HepG2 (cell line): ENCODE measurements at regions not wholly inside any gene's neighbourhood (a gene's known extent, or its start where the extent isn't known, plus 50 kb on each side); places are given as distances from the start of the nearest gene placed in this dataset.

ENCODE experiments used
- ATAC-seq: fragments of 200-7000 bp; cut with Tn5 transposase; 3 replicates; pipeline ENCODE4 v1.9.1; 2020; ENCODE audit warnings: mild to moderate bottlenecking, moderate library complexity
- BruUV-seq: library from RNA; stranded (reverse); fragments of 400-500 nt; replicated peaks from 2 replicates; lab custom pipeline; 2021; lab: Mats Ljungman, UMichigan
- CTCF ChIA-PET: fragments of 300-600 bp; formaldehyde crosslinking; extraction: SDS; loops from one replicate; lab custom pipeline; 2021; ENCODE audit warnings: low total read pairs, inconsistent platforms, low intra/inter-chr PET ratio; lab: Yijun Ruan, JAX
- POLR2A ChIA-PET: fragments of 350-600 bp; sonication (Branson Sonifier 250); formaldehyde crosslinking; loops from one replicate; lab custom pipeline; 2020; ENCODE audit warnings: antibody characterized with exemption, inconsistent platforms; lab: Yijun Ruan, JAX
- DNase-seq: peaks from one replicate; pipeline ENCODE4 v3.0.0-alpha.2; 2015; ENCODE audit warnings: low spot score
- FAIRE-seq: peaks from 3 replicates; lab custom pipeline; 2011; peaks lifted over from hg19 to GRCh38; lab: Jason Lieb, UNC
- H2AFZ ChIP-seq: one replicate; pipeline ENCODE4 v1.6.1; 2011; ENCODE audit warnings: low read length, inconsistent platforms
- H3K27ac ChIP-seq: fragments of 300-600 bp; 3 replicates; pipeline ENCODE4 v1.8.0; 2011; ENCODE audit warnings: mixed run types, mild to moderate bottlenecking, mixed read lengths, low read length, inconsistent platforms; ENCODE audit not compliant: insufficient read depth; ENCODE audit errors: extremely low read length
- H3K27me3 ChIP-seq, 2 experiments: fragments of 200-600 bp in 1 of 2; 2 replicates in 1 of 2; 3 replicates in 1 of 2; pipeline versions ENCODE4 v1.6.0 to v1.8.0; 2011; ENCODE audit warnings: low read length in 2 of 2, mild to moderate bottlenecking in 2 of 2, moderate library complexity in 2 of 2, inconsistent platforms in 1 of 2; ENCODE audit not compliant: insufficient read depth in 2 of 2, control insufficient read depth in 1 of 2
- H3K36me3 ChIP-seq, 2 experiments: fragments of 200-600 bp in 1 of 2; replicated peaks in 1 of 2; 2 replicates in 1 of 2; 3 replicates in 1 of 2; pipeline versions ENCODE4 v1.5.1 to v1.8.0; 2011; ENCODE audit warnings: low read length in 2 of 2, inconsistent platforms in 1 of 2; ENCODE audit not compliant: insufficient read depth in 2 of 2, control insufficient read depth in 1 of 2
- H3K4me1 ChIP-seq: 2 replicates; pipeline ENCODE4 v1.5.1; 2012; ENCODE audit warnings: low read length, inconsistent platforms; ENCODE audit not compliant: insufficient read depth
- H3K4me2 ChIP-seq: 2 replicates; pipeline ENCODE4 v1.6.0; 2011; ENCODE audit warnings: low read depth, low read length, inconsistent platforms
- H3K4me3 ChIP-seq, 3 experiments: fragments of 200-600 bp in 1 of 3; sonication (generic), shearing (Covaris generic) in 1 of 3; replicated peaks in 1 of 3; 2 replicates each; pipeline ENCODE4 v1.5.1; 2011 to 2016; ENCODE audit warnings: low read length in 3 of 3, inconsistent platforms in 2 of 3, low read depth in 2 of 3, mild to moderate bottlenecking in 2 of 3, control low read depth in 1 of 3, mixed read lengths in 1 of 3; ENCODE audit not compliant: insufficient read depth in 1 of 3
- H3K79me2 ChIP-seq: one replicate; pipeline ENCODE4 v1.6.1; 2011; ENCODE audit warnings: low read length, inconsistent platforms; ENCODE audit not compliant: insufficient read depth
- H3K9ac ChIP-seq: 2 replicates; pipeline ENCODE4 v1.6.0; 2011; ENCODE audit warnings: mild to moderate bottlenecking, low read depth, low read length, inconsistent platforms; ENCODE audit not compliant: insufficient read depth
- H3K9me3 ChIP-seq: 2 replicates; pipeline ENCODE4 v1.5.1; 2012; ENCODE audit warnings: mild to moderate bottlenecking, low read length
- H4K20me1 ChIP-seq: 2 replicates; pipeline ENCODE4 v1.6.0; 2011; ENCODE audit warnings: inconsistent platforms, mild to moderate bottlenecking, low read length, moderate library complexity; ENCODE audit not compliant: insufficient read depth
- ARID2 ChIP-seq: sonication (generic); formaldehyde crosslinking; IDR thresholded peaks from 2 replicates; pipeline ENCODE4 v1.8.1; 2022; ENCODE audit warnings: mild to moderate bottlenecking, missing genetic modification reagents, borderline replicate concordance
- ARNT2 ChIP-seq: sonication (generic); formaldehyde crosslinking; IDR thresholded peaks from 2 replicates; pipeline ENCODE4 v1.8.0; 2022; ENCODE audit warnings: mild to moderate bottlenecking, low read depth, missing genetic modification reagents, moderate library complexity
- CEBPG ChIP-seq: IDR thresholded peaks from 2 replicates; pipeline ENCODE4 v1.6.1; 2016
- MLXIP ChIP-seq: sonication (generic); formaldehyde crosslinking; IDR thresholded peaks from 2 replicates; pipeline ENCODE4 v1.9.0; 2021; ENCODE audit warnings: missing genetic modification reagents, borderline replicate concordance
- MTF1 ChIP-seq: sonication (generic); formaldehyde crosslinking; IDR thresholded peaks from 2 replicates; pipeline ENCODE4 v1.5.0; 2020; ENCODE audit warnings: missing genetic modification reagents
- RAD21 ChIP-seq: fragments of 450-650 bp; formaldehyde crosslinking; IDR thresholded peaks from 2 replicates; pipeline ENCODE4 v1.5.0; 2020; ENCODE audit warnings: mild to moderate bottlenecking
- ZBTB38 ChIP-seq: sonication (generic); formaldehyde crosslinking; IDR thresholded peaks from 2 replicates; pipeline ENCODE4 v1.5.1; 2020; ENCODE audit warnings: mild to moderate bottlenecking, missing genetic modification reagents
- WGBS: methylation state at CpG from one replicate; pipeline ENCODE4 v1.1.6; 2017; ENCODE audit warnings: low lambda C conversion rate; 5-methylcytosine and 5-hydroxymethylcytosine counted together
- in situ Hi-C: cut with HindIII; loops from 2 replicates; pipeline ENCODE4 v1.10.0; 2017; ENCODE audit warnings: low pct_unique_long_range_greater_than_20kb; ENCODE audit not compliant: extremely low pct_ligation_motif_present
- intact Hi-C: fragments of 100-400 bp; cut with micrococcal nuclease; formaldehyde crosslinking; loops from one replicate; pipeline ENCODE4 v1.10.0; 2022; ENCODE audit not compliant: unreplicated experiment
- TF ChIP-seq, protein P1 (sequence below): IDR thresholded peaks from 2 replicates; pipeline ENCODE4 v1.6.1; 2016; ENCODE audit warnings: missing compliant biosample characterization, missing genetic modification reagents, borderline replicate concordance

DNA sequence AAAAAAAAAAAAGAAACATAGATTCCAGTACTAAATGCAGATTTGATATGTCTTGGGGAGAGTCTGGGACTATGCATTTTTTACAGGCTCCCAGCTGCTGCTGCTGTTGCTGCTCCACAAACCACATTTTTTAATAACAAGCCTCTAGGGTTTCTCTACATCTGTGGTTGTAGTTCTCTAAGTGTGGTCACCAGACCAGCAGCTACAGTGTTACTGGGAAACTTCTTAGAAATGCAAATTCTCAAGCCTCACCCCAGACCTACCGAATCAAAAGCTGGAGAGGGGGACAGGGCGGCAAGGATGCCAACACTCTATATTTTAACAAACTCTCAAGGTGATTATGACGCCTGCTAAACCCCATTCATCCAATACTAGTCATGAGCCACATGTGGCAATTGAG lies 293.4 kb upstream of the PTGER4 start:
- no TSS peak for BruUV-seq
- WGBS: 26% methylated on average over 3 of the region's 3 CpGs
- DNase-seq (no peak), FAIRE-seq (no peak), ATAC-seq (no peak)
- H3K4me2 ChIP-seq: no peak overlapping the region
- H3K9me3 ChIP-seq: no peaks in the 10 kb centered on the region
- no peak overlapping the region for H3K4me3 ChIP-seq
- H3K4me1 ChIP-seq: no peaks in the 10 kb centered on the region
- TF ChIP-seq ARNT2 (CRISPR knock-in tag) (no peak), MTF1 (CRISPR knock-in tag) (no peak), MLXIP (CRISPR knock-in tag) (no peak), ZBTB38 (CRISPR knock-in tag) (no peak), ARID2 (CRISPR knock-in tag) (no peak), CEBPG (CRISPR knock-in tag) (no peak), RAD21 (CRISPR knock-in tag) (no peak)
- TF ChIP-seq, protein P1, sequence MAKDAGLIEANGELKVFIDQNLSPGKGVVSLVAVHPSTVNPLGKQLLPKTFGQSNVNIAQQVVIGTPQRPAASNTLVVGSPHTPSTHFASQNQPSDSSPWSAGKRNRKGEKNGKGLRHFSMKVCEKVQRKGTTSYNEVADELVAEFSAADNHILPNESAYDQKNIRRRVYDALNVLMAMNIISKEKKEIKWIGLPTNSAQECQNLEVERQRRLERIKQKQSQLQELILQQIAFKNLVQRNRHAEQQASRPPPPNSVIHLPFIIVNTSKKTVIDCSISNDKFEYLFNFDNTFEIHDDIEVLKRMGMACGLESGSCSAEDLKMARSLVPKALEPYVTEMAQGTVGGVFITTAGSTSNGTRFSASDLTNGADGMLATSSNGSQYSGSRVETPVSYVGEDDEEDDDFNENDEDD (CRISPR knock-in tag): no peak
- CTCF ChIA-PET: no interaction called here
- in situ Hi-C loops (no loop called here), intact Hi-C loops (no loop called here)
- no peaks in the 10 kb centered on the region for H3K27me3 ChIP-seq
- no peak overlapping the region for H3K9ac ChIP-seq
- H3K79me2 ChIP-seq: no peaks in the 10 kb centered on the region
- no peak overlapping the region for H2AFZ ChIP-seq
- no peaks in the 10 kb centered on the region for H3K36me3 ChIP-seq
- POLR2A ChIA-PET: no interaction called here
- H4K20me1 ChIP-seq: no peaks in the 10 kb centered on the region
- H3K27ac ChIP-seq: no peak overlapping the region
